SK-N-SH treated with all-trans-retinoic acid at 6 μM for 48 hours (cell line): ENCODE measurements at regions not wholly inside any gene's neighbourhood (a gene's known extent, or its start where the extent isn't known, plus 50 kb on each side); places are given as distances from the start of the nearest gene placed in this dataset.

Experiments used
- ATAC-seq: fragments of 200-7000 bp; cut with Tn5 transposase; 3 replicates; pipeline ENCODE4 v1.9.1; 2020; ENCODE audit warnings: mild to moderate bottlenecking, moderate library complexity
- ARNTL ChIP-seq: fragments of 450-650 bp; formaldehyde crosslinking; IDR thresholded peaks from 2 replicates; pipeline ENCODE4 v1.5.0; 2020; ENCODE audit warnings: low read depth, mild to moderate bottlenecking, moderate library complexity, borderline replicate concordance
- BACH2 ChIP-seq: fragments of 250-450 bp; sonication (Bioruptor Pico); IDR thresholded peaks from 2 replicates; pipeline ENCODE4 v1.9.0; 2021; ENCODE audit warnings: mild to moderate bottlenecking, borderline replicate concordance
- CSDC2 ChIP-seq: fragments of 250-450 bp; sonication (Bioruptor Pico); IDR thresholded peaks from 2 replicates; pipeline ENCODE4 v1.5.0; 2020; ENCODE audit warnings: mild to moderate bottlenecking, moderate library complexity
- ESRRG ChIP-seq: fragments of 250-450 bp; sonication (Bioruptor Pico); IDR thresholded peaks from 2 replicates; pipeline ENCODE4 v1.6.1; 2021; ENCODE audit warnings: mild to moderate bottlenecking
- ISL1 ChIP-seq: fragments of 250-450 bp; sonication (Bioruptor Pico); IDR thresholded peaks from 2 replicates; pipeline ENCODE4 v2.1.2; 2022; ENCODE audit warnings: mild to moderate bottlenecking, moderate library complexity
- OSR1 ChIP-seq: fragments of 250-450 bp; sonication (Bioruptor Pico); IDR thresholded peaks from 2 replicates; pipeline ENCODE4 v1.8.0; 2022; ENCODE audit warnings: moderate library complexity, mild to moderate bottlenecking, inconsistent platforms
- PPARA ChIP-seq: fragments of 250-450 bp; sonication (Bioruptor Pico); IDR thresholded peaks from 2 replicates; pipeline ENCODE4 v1.5.0; 2020; ENCODE audit warnings: mild to moderate bottlenecking, borderline replicate concordance
- RARB ChIP-seq: fragments of 250-450 bp; sonication (Bioruptor Pico); IDR thresholded peaks from 2 replicates; pipeline ENCODE4 v1.8.0; 2021; ENCODE audit warnings: mild to moderate bottlenecking, moderate library complexity
- SNAI2 ChIP-seq: fragments of 250-450 bp; sonication (Bioruptor Pico); IDR thresholded peaks from 2 replicates; pipeline ENCODE4 v1.5.0; 2020; ENCODE audit warnings: mild to moderate bottlenecking, moderate library complexity
- TCF4 ChIP-seq: fragments of 250-450 bp; sonication (Bioruptor Pico); IDR thresholded peaks from 2 replicates; pipeline ENCODE4 v1.8.0; 2021; ENCODE audit warnings: mild to moderate bottlenecking, moderate library complexity, borderline replicate concordance
- TOX ChIP-seq: fragments of 250-450 bp; sonication (Bioruptor Pico); IDR thresholded peaks from 2 replicates; pipeline ENCODE4 v1.8.0; 2021; ENCODE audit warnings: mild to moderate bottlenecking, moderate library complexity, borderline replicate concordance
- ZC3H10 ChIP-seq: fragments of 250-450 bp; sonication (Bioruptor Pico); IDR thresholded peaks from 2 replicates; pipeline ENCODE4 v1.5.1; 2021; ENCODE audit warnings: mild to moderate bottlenecking, moderate library complexity
- ZFP3 ChIP-seq: fragments of 250-450 bp; sonication (Bioruptor Pico); IDR thresholded peaks from 2 replicates; pipeline ENCODE4 v1.5.0; 2020; ENCODE audit warnings: mild to moderate bottlenecking, moderate library complexity
- ZFP30 ChIP-seq: fragments of 450-650 bp; formaldehyde crosslinking; IDR thresholded peaks from 2 replicates; pipeline ENCODE4 v1.5.0; 2022; ENCODE audit warnings: mild to moderate bottlenecking, moderate library complexity
- ZNF565 ChIP-seq: fragments of 450-650 bp; formaldehyde crosslinking; conservative IDR thresholded peaks from 2 replicates; pipeline ENCODE4 v1.5.0; 2020; ENCODE audit warnings: low read depth, mild to moderate bottlenecking, moderate library complexity
- ZNF70 ChIP-seq: fragments of 450-650 bp; formaldehyde crosslinking; IDR thresholded peaks from 2 replicates; pipeline ENCODE4 v1.5.0; 2020; ENCODE audit warnings: mild to moderate bottlenecking, moderate library complexity
- ZNF8 ChIP-seq: fragments of 450-650 bp; formaldehyde crosslinking; IDR thresholded peaks from 2 replicates; pipeline ENCODE4 v1.5.0; 2020; ENCODE audit warnings: mild to moderate bottlenecking, moderate library complexity
- TF ChIP-seq, protein P1 (sequence below): fragments of 250-450 bp; sonication (Bioruptor Pico); IDR thresholded peaks from 2 replicates; pipeline ENCODE4 v1.5.1; 2020; ENCODE audit warnings: low read depth, mild to moderate bottlenecking, moderate library complexity
- TF ChIP-seq, protein P2 (sequence below): fragments of 250-450 bp; sonication (Bioruptor Pico); IDR thresholded peaks from 2 replicates; pipeline ENCODE4 v1.8.0; 2021; ENCODE audit warnings: low read depth, mild to moderate bottlenecking, moderate library complexity, borderline replicate concordance
- TF ChIP-seq, protein P3 (sequence below): fragments of 250-450 bp; sonication (Bioruptor Pico); IDR thresholded peaks from 2 replicates; pipeline ENCODE4 v1.5.0; 2020; ENCODE audit warnings: mild to moderate bottlenecking, moderate library complexity

DNA sequence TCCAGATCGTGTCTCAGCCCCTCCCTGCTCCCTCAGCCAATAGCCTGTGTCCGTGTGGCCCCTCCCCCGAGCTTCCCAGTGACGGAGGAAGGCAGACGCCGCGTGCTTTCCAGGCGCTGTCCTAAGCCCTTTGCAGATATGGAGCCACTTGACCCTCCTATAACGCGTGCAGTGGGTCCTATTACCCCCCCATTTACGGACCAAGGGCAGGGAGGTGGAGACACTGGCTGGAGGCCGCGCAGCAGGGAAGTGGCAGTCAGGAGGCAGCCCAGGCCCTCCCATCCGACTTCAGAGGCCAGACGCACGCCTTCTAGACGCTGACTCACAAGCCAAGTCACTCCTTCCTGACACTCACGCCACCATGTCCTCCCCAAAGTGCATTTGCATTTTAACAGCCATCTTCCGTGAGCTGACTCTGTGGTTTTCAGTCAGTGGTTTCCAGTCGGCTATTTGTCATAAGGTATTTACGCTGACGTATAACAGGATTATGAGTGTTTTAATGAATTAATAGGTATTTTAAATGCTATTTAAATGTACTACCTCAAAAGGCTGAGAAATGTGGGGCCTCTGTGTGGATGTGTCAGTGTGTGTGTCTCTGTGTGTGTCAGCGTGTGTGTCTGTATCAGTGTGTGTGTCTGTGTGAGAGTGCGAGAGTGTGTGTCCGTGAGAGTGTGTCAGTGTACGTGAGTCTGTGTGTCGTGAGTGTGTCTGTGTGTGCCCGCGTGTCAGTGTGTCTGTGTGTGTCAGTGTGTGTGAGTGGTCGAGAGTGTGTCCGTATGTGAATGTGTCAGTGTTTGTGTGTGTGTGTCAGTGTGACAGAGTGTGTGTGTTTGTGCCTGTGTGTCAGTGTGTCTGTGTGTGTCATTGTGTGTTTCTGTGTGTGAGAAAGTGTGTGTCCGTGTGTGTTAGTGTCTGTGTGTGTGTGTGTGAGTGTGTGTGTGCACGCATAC is 92.0 kb upstream of the INSIG1 start (continued):
- TF ChIP-seq ZC3H10 (CRISPR knock-in tag) (no peak), SNAI2 (no peak), ZNF8 (CRISPR knock-in tag) (no peak), ZFP30 (CRISPR knock-in tag) (no peak), TCF4 (CRISPR knock-in tag) (no peak), ZNF565 (CRISPR knock-in tag) (no peak)
- TF ChIP-seq, protein P1, sequence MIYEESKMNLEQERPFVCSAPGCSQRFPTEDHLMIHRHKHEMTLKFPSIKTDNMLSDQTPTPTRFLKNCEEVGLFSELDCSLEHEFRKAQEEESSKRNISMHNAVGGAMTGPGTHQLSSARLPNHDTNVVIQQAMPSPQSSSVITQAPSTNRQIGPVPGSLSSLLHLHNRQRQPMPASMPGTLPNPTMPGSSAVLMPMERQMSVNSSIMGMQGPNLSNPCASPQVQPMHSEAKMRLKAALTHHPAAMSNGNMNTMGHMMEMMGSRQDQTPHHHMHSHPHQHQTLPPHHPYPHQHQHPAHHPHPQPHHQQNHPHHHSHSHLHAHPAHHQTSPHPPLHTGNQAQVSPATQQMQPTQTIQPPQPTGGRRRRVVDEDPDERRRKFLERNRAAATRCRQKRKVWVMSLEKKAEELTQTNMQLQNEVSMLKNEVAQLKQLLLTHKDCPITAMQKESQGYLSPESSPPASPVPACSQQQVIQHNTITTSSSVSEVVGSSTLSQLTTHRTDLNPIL: no peak

DNA sequence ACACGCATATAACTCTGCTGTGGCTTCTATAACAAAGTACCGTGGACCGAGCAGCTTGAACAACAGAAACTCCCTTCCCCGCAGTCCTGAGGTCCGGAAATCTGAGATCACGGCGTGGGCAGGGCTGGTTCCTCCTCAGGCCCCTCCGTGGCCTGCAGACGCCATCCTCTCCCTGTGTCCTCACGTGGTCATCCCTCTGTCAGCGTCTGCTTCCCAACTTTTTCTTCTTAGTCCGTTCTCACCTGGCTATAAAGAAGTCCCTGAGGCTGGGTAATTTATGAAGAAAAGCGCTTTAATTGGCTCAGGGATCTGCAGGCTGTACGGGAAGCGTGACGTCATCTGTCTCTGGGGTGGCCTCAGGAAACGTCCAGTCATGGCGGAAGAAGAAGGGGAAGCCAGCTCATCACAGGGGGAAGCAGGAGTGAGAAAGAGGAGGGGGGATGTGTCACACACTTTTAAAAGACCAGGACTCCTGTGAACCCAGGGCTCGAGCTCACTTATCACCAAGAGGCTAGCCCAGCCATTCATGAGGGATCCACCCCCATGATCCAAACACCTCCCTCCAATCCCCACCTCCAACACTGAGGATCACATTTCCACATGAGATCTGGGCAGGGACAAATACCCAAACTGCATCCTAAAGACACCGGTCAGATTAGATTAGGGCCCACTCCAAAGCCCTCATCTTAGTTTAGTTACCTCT is 91.2 kb upstream of the INSIG1 start:
- no peak for TF ChIP-seq BACH2 (CRISPR knock-in tag)
- ATAC-seq: peak; percentile 16; the same call in 2 of the 3 replicates

DNA sequence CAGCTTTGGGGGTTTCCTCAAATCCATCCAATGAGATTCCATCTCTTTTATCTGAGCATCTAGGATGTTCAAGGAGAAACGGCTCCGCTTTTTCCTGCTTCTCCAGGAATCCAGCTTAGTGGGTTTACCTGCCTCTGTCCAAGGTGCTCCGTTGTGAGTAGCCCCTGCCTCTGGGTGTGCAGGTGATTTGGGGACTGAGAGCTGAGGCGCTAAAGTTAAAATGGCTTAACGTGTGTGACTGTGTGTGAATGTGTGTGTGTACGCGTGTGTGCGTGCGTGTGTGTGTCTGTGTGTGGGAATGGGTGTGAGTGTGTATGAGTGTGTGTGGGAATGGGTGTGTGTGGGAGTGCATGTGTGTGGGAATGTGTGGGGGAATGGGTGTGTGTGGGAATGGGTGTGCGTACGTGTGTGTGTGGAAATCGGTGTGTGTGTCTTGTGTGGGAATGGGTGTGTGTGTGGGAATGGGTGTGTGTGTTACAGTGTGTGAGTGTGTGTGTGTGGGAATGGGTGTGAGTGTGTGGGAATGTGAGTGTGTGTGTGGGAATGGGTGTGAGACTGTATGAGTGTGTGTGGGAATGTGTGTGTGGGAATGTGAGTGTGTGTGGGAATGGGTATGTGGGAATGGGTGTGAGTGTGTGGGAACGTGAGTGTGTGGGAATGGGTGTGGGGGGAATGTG is 90.2 kb upstream of the INSIG1 start:
- no peak for ATAC-seq
- TF ChIP-seq PPARA: no peak
- no peak for TF ChIP-seq ZC3H10 (CRISPR knock-in tag)
- no peak for TF ChIP-seq OSR1 (CRISPR knock-in tag)
- TF ChIP-seq, protein P1: no peak
- no peak for TF ChIP-seq TCF4 (CRISPR knock-in tag)
- TF ChIP-seq ISL1 (CRISPR knock-in tag): no peak
- no peak for TF ChIP-seq SNAI2
- TF ChIP-seq ZNF70 (CRISPR knock-in tag): no peak
- TF ChIP-seq RARB (CRISPR knock-in tag): no peak
- no peak for TF ChIP-seq CSDC2
- no peak for TF ChIP-seq ARNTL

DNA sequence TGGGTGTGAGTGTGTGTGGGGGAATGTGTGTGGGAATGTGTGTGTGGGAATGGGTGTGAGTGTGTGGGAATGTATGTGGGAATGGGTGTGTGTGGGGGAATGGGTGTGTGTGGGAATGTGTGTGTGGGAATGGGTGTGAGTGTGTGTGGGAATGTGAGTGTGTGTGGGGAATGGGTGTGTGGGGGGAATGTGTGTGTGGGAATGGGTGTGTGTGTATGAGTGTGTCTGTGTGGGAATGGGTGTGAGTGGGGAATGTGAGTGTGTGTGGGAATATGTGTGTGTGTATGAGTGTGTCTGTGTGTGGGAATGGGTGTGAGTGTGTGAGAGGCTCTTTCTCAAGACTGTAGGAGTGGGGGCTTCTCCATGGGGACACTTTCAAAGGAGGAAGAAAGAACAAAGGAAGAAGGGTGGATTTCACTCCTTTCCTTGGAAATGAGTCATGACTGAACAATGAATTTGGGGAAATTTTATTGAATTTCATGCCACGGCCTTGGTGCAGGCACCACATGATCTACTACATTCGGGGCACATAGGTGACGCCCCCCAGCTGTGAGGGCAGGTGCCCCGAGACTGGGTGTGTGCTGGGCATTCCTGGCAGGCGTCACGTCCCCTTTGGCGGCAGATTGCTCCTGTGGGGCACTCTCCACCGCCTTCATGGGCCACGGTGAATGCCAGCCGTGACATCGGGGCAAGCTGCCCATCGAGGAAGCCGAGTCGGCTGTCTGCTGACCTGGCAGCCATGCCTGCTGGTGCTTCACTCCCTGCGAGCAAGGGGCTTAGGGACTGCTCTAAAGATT is 88.8 kb upstream of the INSIG1 start:
- ATAC-seq: no peak
- no peak for TF ChIP-seq ARNTL
- no peak for TF ChIP-seq ZC3H10 (CRISPR knock-in tag)
- TF ChIP-seq CSDC2: no peak
- TF ChIP-seq, protein P2, sequence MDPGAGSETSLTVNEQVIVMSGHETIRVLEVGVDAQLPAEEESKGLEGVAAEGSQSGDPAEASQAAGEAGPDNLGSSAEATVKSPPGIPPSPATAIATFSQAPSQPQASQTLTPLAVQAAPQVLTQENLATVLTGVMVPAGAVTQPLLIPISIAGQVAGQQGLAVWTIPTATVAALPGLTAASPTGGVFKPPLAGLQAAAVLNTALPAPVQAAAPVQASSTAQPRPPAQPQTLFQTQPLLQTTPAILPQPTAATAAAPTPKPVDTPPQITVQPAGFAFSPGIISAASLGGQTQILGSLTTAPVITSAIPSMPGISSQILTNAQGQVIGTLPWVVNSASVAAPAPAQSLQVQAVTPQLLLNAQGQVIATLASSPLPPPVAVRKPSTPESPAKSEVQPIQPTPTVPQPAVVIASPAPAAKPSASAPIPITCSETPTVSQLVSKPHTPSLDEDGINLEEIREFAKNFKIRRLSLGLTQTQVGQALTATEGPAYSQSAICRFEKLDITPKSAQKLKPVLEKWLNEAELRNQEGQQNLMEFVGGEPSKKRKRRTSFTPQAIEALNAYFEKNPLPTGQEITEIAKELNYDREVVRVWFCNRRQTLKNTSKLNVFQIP (CRISPR knock-in tag): no peak
- no peak for TF ChIP-seq TOX (CRISPR knock-in tag)
- TF ChIP-seq ZFP3 (CRISPR knock-in tag): no peak
- TF ChIP-seq, protein P3, sequence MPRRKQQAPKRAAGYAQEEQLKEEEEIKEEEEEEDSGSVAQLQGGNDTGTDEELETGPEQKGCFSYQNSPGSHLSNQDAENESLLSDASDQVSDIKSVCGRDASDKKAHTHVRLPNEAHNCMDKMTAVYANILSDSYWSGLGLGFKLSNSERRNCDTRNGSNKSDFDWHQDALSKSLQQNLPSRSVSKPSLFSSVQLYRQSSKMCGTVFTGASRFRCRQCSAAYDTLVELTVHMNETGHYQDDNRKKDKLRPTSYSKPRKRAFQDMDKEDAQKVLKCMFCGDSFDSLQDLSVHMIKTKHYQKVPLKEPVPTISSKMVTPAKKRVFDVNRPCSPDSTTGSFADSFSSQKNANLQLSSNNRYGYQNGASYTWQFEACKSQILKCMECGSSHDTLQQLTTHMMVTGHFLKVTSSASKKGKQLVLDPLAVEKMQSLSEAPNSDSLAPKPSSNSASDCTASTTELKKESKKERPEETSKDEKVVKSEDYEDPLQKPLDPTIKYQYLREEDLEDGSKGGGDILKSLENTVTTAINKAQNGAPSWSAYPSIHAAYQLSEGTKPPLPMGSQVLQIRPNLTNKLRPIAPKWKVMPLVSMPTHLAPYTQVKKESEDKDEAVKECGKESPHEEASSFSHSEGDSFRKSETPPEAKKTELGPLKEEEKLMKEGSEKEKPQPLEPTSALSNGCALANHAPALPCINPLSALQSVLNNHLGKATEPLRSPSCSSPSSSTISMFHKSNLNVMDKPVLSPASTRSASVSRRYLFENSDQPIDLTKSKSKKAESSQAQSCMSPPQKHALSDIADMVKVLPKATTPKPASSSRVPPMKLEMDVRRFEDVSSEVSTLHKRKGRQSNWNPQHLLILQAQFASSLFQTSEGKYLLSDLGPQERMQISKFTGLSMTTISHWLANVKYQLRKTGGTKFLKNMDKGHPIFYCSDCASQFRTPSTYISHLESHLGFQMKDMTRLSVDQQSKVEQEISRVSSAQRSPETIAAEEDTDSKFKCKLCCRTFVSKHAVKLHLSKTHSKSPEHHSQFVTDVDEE (CRISPR knock-in tag): no peak
- TF ChIP-seq ESRRG (CRISPR knock-in tag): no peak
- no peak for TF ChIP-seq OSR1 (CRISPR knock-in tag)
